ENCODE measurements at regions not wholly inside any gene's neighbourhood (a gene's known extent, or its start where the extent isn't known, plus 50 kb on each side); places are given as distances from the start of the nearest gene placed in this dataset.
A peak's percentile ranks its signal among the peaks of the same experiment; 100 is the strongest.

DNA sequence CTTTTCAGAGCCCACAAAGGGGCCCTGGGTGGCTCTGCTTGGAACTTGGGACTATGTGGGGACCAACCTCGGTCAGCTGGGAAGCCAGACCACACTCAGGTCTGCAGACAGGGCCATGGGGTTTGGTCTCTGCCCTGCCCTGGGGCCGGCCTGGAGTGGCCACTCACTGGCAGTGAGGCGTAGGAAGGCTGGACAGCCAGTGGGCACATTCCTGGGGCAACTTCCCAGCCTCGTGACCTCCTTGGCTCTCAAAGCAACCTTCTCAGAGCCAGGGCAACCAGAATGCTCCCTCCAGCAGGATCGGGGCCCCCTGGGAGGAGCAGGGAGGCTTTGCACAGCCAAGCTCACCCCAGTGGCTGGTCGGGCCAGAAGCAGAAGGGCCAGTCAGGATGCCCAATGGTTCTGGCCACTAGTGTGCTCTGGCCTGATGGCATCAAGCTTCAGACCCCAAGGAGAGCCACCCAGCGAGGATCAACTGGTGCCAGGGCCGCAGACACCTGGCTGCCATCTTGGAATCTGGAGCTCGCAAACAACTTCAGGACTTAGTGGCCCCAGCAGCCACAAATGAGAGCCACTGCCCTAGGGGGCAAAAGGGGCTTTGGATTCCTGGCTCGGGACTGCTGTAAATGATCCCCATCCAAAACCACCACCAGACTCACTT, 87.1 kb downstream of the MYEOV start:
- Histone ChIP-seq H4K91ac (replicated peaks; ENCODE audit: insufficient read length, low read length) (no peak overlapping the region), H3K27ac (ENCODE audit: low read depth, low read length) (no peak overlapping the region), H3K4me3 (ENCODE audit: extremely low read depth in 1 of 4, insufficient read depth in 2 of 4, low read depth in 3 of 4, low read length in 4 of 4) (no peak overlapping the region)
- no peak for TF ChIP-seq BRCA1 (IDR thresholded peaks at IDR 0.05; ENCODE audit: low read depth, low read length)
- no peak for TF ChIP-seq TAF7 (optimal IDR thresholded peaks at IDR 0.05; ENCODE audit: borderline replicate concordance, low read depth, low read length)
- no peak for TF ChIP-seq TBP (IDR thresholded peaks at IDR 0.05; ENCODE audit: low read depth, low read length)

More for the DNA sequence above, 87.1 kb downstream of the MYEOV start:
- H3K23me2 ChIP-seq (ENCODE audit: low read depth, low read length) = no peaks in the 10 kb centered on the region
- no peak overlapping the region for H4K5ac ChIP-seq (ENCODE audit: insufficient read length, low read depth, low read length)
- no peak overlapping the region for H2BK12ac ChIP-seq (ENCODE audit: low read depth, low read length)
- H3K9me3 ChIP-seq (ENCODE audit: insufficient read depth in 2 of 2, low read depth in 1 of 2, low read length in 1 of 2) = no peaks in the 10 kb centered on the region
- H2BK20ac ChIP-seq (ENCODE audit: low read length) = no peak overlapping the region
- FAIRE-seq = no peak
- no peak overlapping the region for H3K18ac ChIP-seq (ENCODE audit: extremely low read depth, low read length)
- H3K23ac ChIP-seq (ENCODE audit: insufficient read length) = no peak overlapping the region
- no peak overlapping the region for H2BK120ac ChIP-seq (replicated peaks; ENCODE audit: low read depth, low read length)
- H3K79me2 ChIP-seq (ENCODE audit: control insufficient read depth in 1 of 2, insufficient read depth in 2 of 2, low read length in 2 of 2) = no peaks in the 10 kb centered on the region
- peak overlapping the region; percentile 3; the same call in 1 of the 2 replicates for H4K8ac ChIP-seq (ENCODE audit: extremely low read depth, insufficient read depth, low read length)
- H3K56ac ChIP-seq (replicated peaks; ENCODE audit: insufficient read length, low read depth, low read length) = no peak overlapping the region
- peak overlapping the region; percentile 4; the same call in 1 of the 2 replicates for H2AK5ac ChIP-seq (ENCODE audit: low read depth, low read length)
- no peaks in the 10 kb centered on the region for H3K27me3 ChIP-seq (replicated peaks in 1 of 4; ENCODE audit: control insufficient read depth in 3 of 4, extremely low read depth in 1 of 4, insufficient read depth in 3 of 4, low read length in 3 of 4)
- H3K4ac ChIP-seq (replicated peaks; ENCODE audit: insufficient read length, low read depth, low read length) = no peak overlapping the region
- H3K4me2 ChIP-seq (ENCODE audit: insufficient read depth in 1 of 2, low read depth in 2 of 2, low read length in 2 of 2) = no peak overlapping the region
- no peaks in the 10 kb centered on the region for H4K20me1 ChIP-seq (replicated peaks in 1 of 2; ENCODE audit: control insufficient read depth in 1 of 2, insufficient read depth in 2 of 2, low read length in 2 of 2)
- ChIA-PET POLR2A (ENCODE audit: partially characterized antibody) (interaction anchor here (1.3 kb wide), 1 partner anchor 26 kb away, joined by 3 read pairs; no protein-coding TSS in a partner anchor), CTCF (ENCODE audit: partially characterized antibody) (interaction anchor here (0.9 to 3.1 kb wide), 3 partner anchors 33 to 270 kb away, joined by 3 to 13 read pairs (median 3); no protein-coding TSS in a partner anchor)
- no peak overlapping the region for H2BK15ac ChIP-seq (ENCODE audit: low read length)
- no peak overlapping the region for H2BK5ac ChIP-seq (ENCODE audit: low read depth, low read length)
- H3K9ac ChIP-seq (replicated peaks in 1 of 4; ENCODE audit: extremely low read depth in 1 of 4, low read depth in 3 of 4, low read length in 3 of 4) = no peak overlapping the region
- H3K4me1 ChIP-seq (replicated peaks in 1 of 4; ENCODE audit: control insufficient read depth in 3 of 4, insufficient read depth in 4 of 4, low read length in 3 of 4) = peaks cover 0 to 7% (median 0%) of the 10 kb centered on the region in 4 experiments; a peak in 2 of 7 replicates
- no peaks in the 10 kb centered on the region for H3K79me1 ChIP-seq (ENCODE audit: low read depth, low read length)
- no peak for DNase-seq (ENCODE audit: low read depth in 1 of 2, low spot score in 2 of 2)
- H3K14ac ChIP-seq (ENCODE audit: insufficient read length) = no peak overlapping the region
- 91% methylated on average over 10 of the region's 10 CpGs; no CpG with 5 or more reads in 1 of the 2 experiments for whole genome bisulfite sequencing, 2 experiments (ENCODE audit: extremely low coverage in 1 of 2, insufficient coverage in 1 of 2, insufficient read length in 1 of 2, insufficient replicate concordance in 2 of 2, low coverage in 1 of 2, low lambda C conversion rate in 2 of 2, missing lambda C conversion rate in 1 of 2)
- H2AFZ ChIP-seq (ENCODE audit: low read length) = no peak overlapping the region
- H3K36me3 ChIP-seq (ENCODE audit: control insufficient read depth in 2 of 4, insufficient read depth in 4 of 4, low read length in 3 of 4) = no peaks in the 10 kb centered on the region

Measured in H1 (cell line).